ENCODE measurements at regions not wholly inside any gene's neighbourhood (a gene's known extent, or its start where the extent isn't known, plus 50 kb on each side); places are given as distances from the start of the nearest gene placed in this dataset.

GRCh38 chr1:223017291-223017690 is 125.8 kb downstream of the TLR5 start:
- no peak overlapping the region for H3K4ac ChIP-seq (replicated peaks; ENCODE audit: insufficient read length, low read depth, low read length)
- H3K27me3 ChIP-seq (replicated peaks in 1 of 4; ENCODE audit: control insufficient read depth in 3 of 4, extremely low read depth in 1 of 4, insufficient read depth in 3 of 4, low read length in 3 of 4): no peaks in the 10 kb centered on the region
- H2AK5ac ChIP-seq (ENCODE audit: low read depth, low read length): no peak overlapping the region
- H3K18ac ChIP-seq (ENCODE audit: extremely low read depth, low read length): no peak overlapping the region
- H3K9ac ChIP-seq (replicated peaks in 1 of 4; ENCODE audit: extremely low read depth in 1 of 4, low read depth in 3 of 4, low read length in 3 of 4): no peak overlapping the region; a peak in 1 of 7 replicates
- no peak overlapping the region for H3K23ac ChIP-seq (ENCODE audit: insufficient read length)
- peaks cover 6% of the 10 kb centered on the region for H3K79me1 ChIP-seq (ENCODE audit: low read depth, low read length)
- no peaks in the 10 kb centered on the region; a peak in 1 of 4 replicates for H3K79me2 ChIP-seq (ENCODE audit: control insufficient read depth in 1 of 2, insufficient read depth in 2 of 2, low read length in 2 of 2)
- DNase-seq (ENCODE audit: low read depth in 1 of 2, low spot score in 2 of 2) (no peak), FAIRE-seq (no peak)
- H2BK12ac ChIP-seq (ENCODE audit: low read depth, low read length): no peak overlapping the region
- H3K14ac ChIP-seq (ENCODE audit: insufficient read length): no peak overlapping the region
- H3K4me3 ChIP-seq (ENCODE audit: extremely low read depth in 1 of 4, insufficient read depth in 2 of 4, low read depth in 3 of 4, low read length in 4 of 4): no peak overlapping the region
- H3K36me3 ChIP-seq (ENCODE audit: control insufficient read depth in 2 of 4, insufficient read depth in 4 of 4, low read length in 3 of 4): peaks cover 16 to 83% (median 42%) of the 10 kb centered on the region in 4 experiments
- no peak overlapping the region for H2AFZ ChIP-seq (ENCODE audit: low read length)
- H2BK5ac ChIP-seq (ENCODE audit: low read depth, low read length): no peak overlapping the region; the same call in 1 of the 2 replicates
- TF ChIP-seq NANOG (IDR thresholded peaks at IDR 0.05; ENCODE audit: insufficient read depth, low read depth, low read length, poor library complexity, severe bottlenecking): no peak
- TF ChIP-seq CBX5 (IDR thresholded peaks at IDR 0.05; ENCODE audit: low read depth, low read length): no peak
- TF ChIP-seq POLR2A (IDR thresholded peaks at IDR 0.05; ENCODE audit: control extremely low read depth in 1 of 2, low read depth in 2 of 2, low read length in 2 of 2): peak in 1 of 2 experiments; percentile 14; a peak in 1 of 3 replicates
- H3K27ac ChIP-seq (ENCODE audit: low read depth, low read length): no peak overlapping the region
- no peaks in the 10 kb centered on the region for H3K9me3 ChIP-seq (ENCODE audit: insufficient read depth in 2 of 2, low read depth in 1 of 2, low read length in 1 of 2)
- H2BK20ac ChIP-seq (ENCODE audit: low read length): no peak overlapping the region
- H4K5ac ChIP-seq (ENCODE audit: insufficient read length, low read depth, low read length): no peak overlapping the region
- H3K4me1 ChIP-seq (replicated peaks in 1 of 4; ENCODE audit: control insufficient read depth in 3 of 4, insufficient read depth in 4 of 4, low read length in 3 of 4): peaks cover 6 to 22% (median 10%) of the 10 kb centered on the region in 4 experiments
- H3K23me2 ChIP-seq (ENCODE audit: low read depth, low read length): no peaks in the 10 kb centered on the region
- H3K4me2 ChIP-seq (ENCODE audit: insufficient read depth in 1 of 2, low read depth in 2 of 2, low read length in 2 of 2): no peak overlapping the region
- H2BK120ac ChIP-seq (replicated peaks; ENCODE audit: low read depth, low read length): no peak overlapping the region
- H2BK15ac ChIP-seq (ENCODE audit: low read length): no peak overlapping the region
- H4K8ac ChIP-seq (ENCODE audit: extremely low read depth, insufficient read depth, low read length): no peak overlapping the region; the same call in 1 of the 2 replicates
- H4K20me1 ChIP-seq (replicated peaks in 1 of 2; ENCODE audit: control insufficient read depth in 1 of 2, insufficient read depth in 2 of 2, low read length in 2 of 2): peaks cover 2 to 4% of the 10 kb centered on the region in 2 experiments
- ChIA-PET CTCF (ENCODE audit: partially characterized antibody) (no interaction called here), POLR2A (ENCODE audit: partially characterized antibody) (interaction anchor here (1.3 to 4.2 kb wide), 7 partner anchors 9 to 75 kb away, joined by 3 to 65 read pairs (median 9); no protein-coding TSS in a partner anchor)
- WGBS, 2 experiments (ENCODE audit: extremely low coverage in 1 of 2, insufficient coverage in 1 of 2, insufficient read length in 1 of 2, insufficient replicate concordance in 2 of 2, low coverage in 1 of 2, low lambda C conversion rate in 2 of 2, missing lambda C conversion rate in 1 of 2): 99% methylated on average over 7 of the region's 8 CpGs; no CpG with 5 or more reads in 1 of the 2 experiments
- no peak overlapping the region for H3K56ac ChIP-seq (replicated peaks; ENCODE audit: insufficient read length, low read depth, low read length)
- H4K91ac ChIP-seq (replicated peaks; ENCODE audit: insufficient read length, low read length): no peak overlapping the region
